SK-N-SH treated with all-trans-retinoic acid at 6 μM for 48 hours (cell line): ENCODE measurements at regions not wholly inside any gene's neighbourhood (a gene's known extent, or its start where the extent isn't known, plus 50 kb on each side); places are given as distances from the start of the nearest gene placed in this dataset.

Experiments used
- ATAC-seq: fragments of 200-7000 bp; cut with Tn5 transposase; 3 replicates; pipeline ENCODE4 v1.9.1; 2020; ENCODE audit warnings: mild to moderate bottlenecking, moderate library complexity
- ARNTL ChIP-seq: fragments of 450-650 bp; formaldehyde crosslinking; IDR thresholded peaks from 2 replicates; pipeline ENCODE4 v1.5.0; 2020; ENCODE audit warnings: low read depth, mild to moderate bottlenecking, moderate library complexity, borderline replicate concordance
- BACH2 ChIP-seq: fragments of 250-450 bp; sonication (Bioruptor Pico); IDR thresholded peaks from 2 replicates; pipeline ENCODE4 v1.9.0; 2021; ENCODE audit warnings: mild to moderate bottlenecking, borderline replicate concordance
- CSDC2 ChIP-seq: fragments of 250-450 bp; sonication (Bioruptor Pico); IDR thresholded peaks from 2 replicates; pipeline ENCODE4 v1.5.0; 2020; ENCODE audit warnings: mild to moderate bottlenecking, moderate library complexity
- ESRRG ChIP-seq: fragments of 250-450 bp; sonication (Bioruptor Pico); IDR thresholded peaks from 2 replicates; pipeline ENCODE4 v1.6.1; 2021; ENCODE audit warnings: mild to moderate bottlenecking
- GLIS3 ChIP-seq: fragments of 250-450 bp; sonication (Bioruptor Pico); IDR thresholded peaks from 2 replicates; pipeline ENCODE4 v1.5.0; 2020; ENCODE audit warnings: mild to moderate bottlenecking, moderate library complexity
- ISL1 ChIP-seq: fragments of 250-450 bp; sonication (Bioruptor Pico); IDR thresholded peaks from 2 replicates; pipeline ENCODE4 v2.1.2; 2022; ENCODE audit warnings: mild to moderate bottlenecking, moderate library complexity
- OSR1 ChIP-seq: fragments of 250-450 bp; sonication (Bioruptor Pico); IDR thresholded peaks from 2 replicates; pipeline ENCODE4 v1.8.0; 2022; ENCODE audit warnings: moderate library complexity, mild to moderate bottlenecking, inconsistent platforms
- PPARA ChIP-seq: fragments of 250-450 bp; sonication (Bioruptor Pico); IDR thresholded peaks from 2 replicates; pipeline ENCODE4 v1.5.0; 2020; ENCODE audit warnings: mild to moderate bottlenecking, borderline replicate concordance
- RARB ChIP-seq: fragments of 250-450 bp; sonication (Bioruptor Pico); IDR thresholded peaks from 2 replicates; pipeline ENCODE4 v1.8.0; 2021; ENCODE audit warnings: mild to moderate bottlenecking, moderate library complexity
- SNAI2 ChIP-seq: fragments of 250-450 bp; sonication (Bioruptor Pico); IDR thresholded peaks from 2 replicates; pipeline ENCODE4 v1.5.0; 2020; ENCODE audit warnings: mild to moderate bottlenecking, moderate library complexity
- TCF4 ChIP-seq: fragments of 250-450 bp; sonication (Bioruptor Pico); IDR thresholded peaks from 2 replicates; pipeline ENCODE4 v1.8.0; 2021; ENCODE audit warnings: mild to moderate bottlenecking, moderate library complexity, borderline replicate concordance
- TOX ChIP-seq: fragments of 250-450 bp; sonication (Bioruptor Pico); IDR thresholded peaks from 2 replicates; pipeline ENCODE4 v1.8.0; 2021; ENCODE audit warnings: mild to moderate bottlenecking, moderate library complexity, borderline replicate concordance
- ZC3H10 ChIP-seq: fragments of 250-450 bp; sonication (Bioruptor Pico); IDR thresholded peaks from 2 replicates; pipeline ENCODE4 v1.5.1; 2021; ENCODE audit warnings: mild to moderate bottlenecking, moderate library complexity
- ZFP3 ChIP-seq: fragments of 250-450 bp; sonication (Bioruptor Pico); IDR thresholded peaks from 2 replicates; pipeline ENCODE4 v1.5.0; 2020; ENCODE audit warnings: mild to moderate bottlenecking, moderate library complexity
- ZFP30 ChIP-seq: fragments of 450-650 bp; formaldehyde crosslinking; IDR thresholded peaks from 2 replicates; pipeline ENCODE4 v1.5.0; 2022; ENCODE audit warnings: mild to moderate bottlenecking, moderate library complexity
- ZNF565 ChIP-seq: fragments of 450-650 bp; formaldehyde crosslinking; conservative IDR thresholded peaks from 2 replicates; pipeline ENCODE4 v1.5.0; 2020; ENCODE audit warnings: low read depth, mild to moderate bottlenecking, moderate library complexity
- ZNF70 ChIP-seq: fragments of 450-650 bp; formaldehyde crosslinking; IDR thresholded peaks from 2 replicates; pipeline ENCODE4 v1.5.0; 2020; ENCODE audit warnings: mild to moderate bottlenecking, moderate library complexity
- ZNF8 ChIP-seq: fragments of 450-650 bp; formaldehyde crosslinking; IDR thresholded peaks from 2 replicates; pipeline ENCODE4 v1.5.0; 2020; ENCODE audit warnings: mild to moderate bottlenecking, moderate library complexity
- TF ChIP-seq, protein P1 (sequence below): fragments of 250-450 bp; sonication (Bioruptor Pico); IDR thresholded peaks from 2 replicates; pipeline ENCODE4 v1.8.0; 2020; ENCODE audit warnings: mild to moderate bottlenecking, moderate library complexity, borderline replicate concordance
- TF ChIP-seq, protein P2 (sequence below): fragments of 250-450 bp; sonication (Bioruptor Pico); IDR thresholded peaks from 2 replicates; pipeline ENCODE4 v1.5.0; 2020; ENCODE audit warnings: mild to moderate bottlenecking, moderate library complexity
- TF ChIP-seq, protein P3 (sequence below): fragments of 250-450 bp; sonication (Bioruptor Pico); IDR thresholded peaks from 2 replicates; pipeline ENCODE4 v1.8.0; 2021; ENCODE audit warnings: low read depth, mild to moderate bottlenecking, moderate library complexity, borderline replicate concordance
- TF ChIP-seq, protein P4 (sequence below): fragments of 250-450 bp; sonication (Bioruptor Pico); IDR thresholded peaks from 2 replicates; pipeline ENCODE4 v1.5.1; 2020; ENCODE audit warnings: low read depth, mild to moderate bottlenecking, moderate library complexity

DNA sequence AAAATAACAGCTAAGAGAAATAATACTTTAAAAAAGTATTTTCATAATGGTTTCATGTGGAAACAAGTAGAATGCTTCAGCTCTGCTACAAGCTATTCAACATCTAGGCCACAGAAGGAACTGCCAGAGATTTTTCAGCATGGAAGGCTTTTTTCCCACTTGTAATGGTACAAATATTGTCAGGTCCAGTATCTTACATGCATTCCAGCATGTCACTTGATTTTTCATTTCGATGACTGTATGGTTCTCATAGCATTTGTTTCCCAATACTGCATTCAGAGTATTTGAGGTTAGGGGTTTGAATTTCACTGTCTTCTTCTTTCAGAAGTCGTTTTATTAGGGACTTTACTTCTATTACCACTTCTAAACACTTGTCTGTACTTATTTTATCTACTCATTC is 1701.5 kb upstream of the FLRT2 start (continued):
- TF ChIP-seq, protein P1, sequence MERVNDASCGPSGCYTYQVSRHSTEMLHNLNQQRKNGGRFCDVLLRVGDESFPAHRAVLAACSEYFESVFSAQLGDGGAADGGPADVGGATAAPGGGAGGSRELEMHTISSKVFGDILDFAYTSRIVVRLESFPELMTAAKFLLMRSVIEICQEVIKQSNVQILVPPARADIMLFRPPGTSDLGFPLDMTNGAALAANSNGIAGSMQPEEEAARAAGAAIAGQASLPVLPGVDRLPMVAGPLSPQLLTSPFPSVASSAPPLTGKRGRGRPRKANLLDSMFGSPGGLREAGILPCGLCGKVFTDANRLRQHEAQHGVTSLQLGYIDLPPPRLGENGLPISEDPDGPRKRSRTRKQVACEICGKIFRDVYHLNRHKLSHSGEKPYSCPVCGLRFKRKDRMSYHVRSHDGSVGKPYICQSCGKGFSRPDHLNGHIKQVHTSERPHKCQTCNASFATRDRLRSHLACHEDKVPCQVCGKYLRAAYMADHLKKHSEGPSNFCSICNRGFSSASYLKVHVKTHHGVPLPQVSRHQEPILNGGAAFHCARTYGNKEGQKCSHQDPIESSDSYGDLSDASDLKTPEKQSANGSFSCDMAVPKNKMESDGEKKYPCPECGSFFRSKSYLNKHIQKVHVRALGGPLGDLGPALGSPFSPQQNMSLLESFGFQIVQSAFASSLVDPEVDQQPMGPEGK (CRISPR knock-in tag) = no peak
- TF ChIP-seq ZNF8 (CRISPR knock-in tag) (no peak), ZNF565 (no peak)

DNA sequence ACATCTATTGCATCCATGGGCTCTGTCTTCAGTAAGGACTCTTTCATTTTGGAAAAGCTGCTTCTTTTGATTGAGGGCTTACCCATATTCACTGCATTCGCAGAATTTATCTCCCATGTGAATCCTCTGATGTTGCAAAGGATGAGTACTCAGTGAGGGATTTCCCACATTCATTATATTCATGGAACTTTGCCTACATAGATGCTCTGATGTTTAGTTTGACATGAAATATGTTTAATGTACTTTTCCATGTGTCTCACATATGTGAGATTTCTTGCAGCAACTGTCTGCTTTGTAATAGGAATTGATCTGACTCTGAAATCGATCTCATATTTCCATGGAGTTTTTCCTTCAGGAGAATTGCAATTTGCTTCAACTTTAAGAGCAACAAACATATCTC is 1699.6 kb upstream of the FLRT2 start:
- ATAC-seq = no peak
- TF ChIP-seq GLIS3 (CRISPR knock-in tag) = no peak
- TF ChIP-seq ZNF70 = no peak
- no peak for TF ChIP-seq ZNF565
- no peak for TF ChIP-seq ZFP30 (CRISPR knock-in tag)
- TF ChIP-seq, protein P1 (CRISPR knock-in tag) = no peak
- TF ChIP-seq, protein P2, sequence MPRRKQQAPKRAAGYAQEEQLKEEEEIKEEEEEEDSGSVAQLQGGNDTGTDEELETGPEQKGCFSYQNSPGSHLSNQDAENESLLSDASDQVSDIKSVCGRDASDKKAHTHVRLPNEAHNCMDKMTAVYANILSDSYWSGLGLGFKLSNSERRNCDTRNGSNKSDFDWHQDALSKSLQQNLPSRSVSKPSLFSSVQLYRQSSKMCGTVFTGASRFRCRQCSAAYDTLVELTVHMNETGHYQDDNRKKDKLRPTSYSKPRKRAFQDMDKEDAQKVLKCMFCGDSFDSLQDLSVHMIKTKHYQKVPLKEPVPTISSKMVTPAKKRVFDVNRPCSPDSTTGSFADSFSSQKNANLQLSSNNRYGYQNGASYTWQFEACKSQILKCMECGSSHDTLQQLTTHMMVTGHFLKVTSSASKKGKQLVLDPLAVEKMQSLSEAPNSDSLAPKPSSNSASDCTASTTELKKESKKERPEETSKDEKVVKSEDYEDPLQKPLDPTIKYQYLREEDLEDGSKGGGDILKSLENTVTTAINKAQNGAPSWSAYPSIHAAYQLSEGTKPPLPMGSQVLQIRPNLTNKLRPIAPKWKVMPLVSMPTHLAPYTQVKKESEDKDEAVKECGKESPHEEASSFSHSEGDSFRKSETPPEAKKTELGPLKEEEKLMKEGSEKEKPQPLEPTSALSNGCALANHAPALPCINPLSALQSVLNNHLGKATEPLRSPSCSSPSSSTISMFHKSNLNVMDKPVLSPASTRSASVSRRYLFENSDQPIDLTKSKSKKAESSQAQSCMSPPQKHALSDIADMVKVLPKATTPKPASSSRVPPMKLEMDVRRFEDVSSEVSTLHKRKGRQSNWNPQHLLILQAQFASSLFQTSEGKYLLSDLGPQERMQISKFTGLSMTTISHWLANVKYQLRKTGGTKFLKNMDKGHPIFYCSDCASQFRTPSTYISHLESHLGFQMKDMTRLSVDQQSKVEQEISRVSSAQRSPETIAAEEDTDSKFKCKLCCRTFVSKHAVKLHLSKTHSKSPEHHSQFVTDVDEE (CRISPR knock-in tag) = no peak
- TF ChIP-seq ARNTL (CRISPR knock-in tag) = no peak
- no peak for TF ChIP-seq CSDC2

DNA sequence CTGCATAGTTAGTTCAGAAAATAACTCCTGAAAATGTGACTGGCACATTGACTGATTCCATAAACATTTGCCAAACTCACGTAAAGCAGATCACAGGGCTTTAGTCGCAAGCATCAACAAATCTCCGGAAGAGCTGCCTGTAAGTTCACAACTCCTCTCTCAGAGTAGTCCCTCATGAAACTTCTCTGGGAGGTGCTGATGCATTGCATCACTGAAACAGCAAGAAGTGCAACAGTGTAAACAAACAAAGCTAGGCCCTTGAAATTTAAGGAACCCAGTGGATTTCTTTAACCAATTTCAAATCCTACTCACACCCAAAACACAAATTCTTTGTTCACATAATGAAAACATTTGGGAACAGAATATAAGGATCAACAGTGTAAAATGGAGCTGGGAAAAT is 1691.7 kb upstream of the FLRT2 start:
- ATAC-seq = no peak
- TF ChIP-seq GLIS3 (CRISPR knock-in tag) = no peak
- TF ChIP-seq ZFP30 (CRISPR knock-in tag) = no peak
- no peak for TF ChIP-seq SNAI2
- TF ChIP-seq ZNF8 (CRISPR knock-in tag) = no peak
- no peak for TF ChIP-seq ISL1 (CRISPR knock-in tag)
- no peak for TF ChIP-seq CSDC2
- TF ChIP-seq ZNF70 = no peak
- no peak for TF ChIP-seq RARB (CRISPR knock-in tag)
- no peak for TF ChIP-seq PPARA (CRISPR knock-in tag)
- no peak for TF ChIP-seq OSR1 (CRISPR knock-in tag)
- no peak for TF ChIP-seq TCF4 (CRISPR knock-in tag)
- no peak for TF ChIP-seq TOX
- no peak for TF ChIP-seq BACH2 (CRISPR knock-in tag)
- TF ChIP-seq, protein P3, sequence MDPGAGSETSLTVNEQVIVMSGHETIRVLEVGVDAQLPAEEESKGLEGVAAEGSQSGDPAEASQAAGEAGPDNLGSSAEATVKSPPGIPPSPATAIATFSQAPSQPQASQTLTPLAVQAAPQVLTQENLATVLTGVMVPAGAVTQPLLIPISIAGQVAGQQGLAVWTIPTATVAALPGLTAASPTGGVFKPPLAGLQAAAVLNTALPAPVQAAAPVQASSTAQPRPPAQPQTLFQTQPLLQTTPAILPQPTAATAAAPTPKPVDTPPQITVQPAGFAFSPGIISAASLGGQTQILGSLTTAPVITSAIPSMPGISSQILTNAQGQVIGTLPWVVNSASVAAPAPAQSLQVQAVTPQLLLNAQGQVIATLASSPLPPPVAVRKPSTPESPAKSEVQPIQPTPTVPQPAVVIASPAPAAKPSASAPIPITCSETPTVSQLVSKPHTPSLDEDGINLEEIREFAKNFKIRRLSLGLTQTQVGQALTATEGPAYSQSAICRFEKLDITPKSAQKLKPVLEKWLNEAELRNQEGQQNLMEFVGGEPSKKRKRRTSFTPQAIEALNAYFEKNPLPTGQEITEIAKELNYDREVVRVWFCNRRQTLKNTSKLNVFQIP = no peak
- TF ChIP-seq ZC3H10 (CRISPR knock-in tag) = no peak
- TF ChIP-seq ARNTL (CRISPR knock-in tag) = no peak
- no peak for TF ChIP-seq ZNF565

DNA sequence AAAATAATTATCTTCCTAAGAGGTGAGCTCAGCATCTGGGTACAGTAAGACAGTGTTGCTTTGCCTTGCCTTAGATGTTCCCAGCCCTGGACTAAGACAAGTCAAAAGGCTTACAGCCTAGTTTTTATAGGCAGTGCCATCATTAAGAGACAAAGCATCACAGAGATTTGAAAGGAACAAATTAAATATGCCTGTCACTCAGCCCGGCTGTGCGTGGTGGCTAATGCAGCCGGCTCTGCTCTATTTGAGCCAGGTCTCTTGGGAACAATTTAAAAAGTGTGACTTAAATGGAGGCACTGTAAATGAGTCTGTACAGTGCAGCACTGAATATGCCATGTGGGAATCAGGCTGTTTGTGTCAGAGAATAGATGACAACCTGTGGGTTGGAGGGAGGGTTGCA is 1687.4 kb upstream of the FLRT2 start:
- no peak for ATAC-seq
- no peak for TF ChIP-seq ZNF8 (CRISPR knock-in tag)
- no peak for TF ChIP-seq CSDC2
- no peak for TF ChIP-seq ZFP3
- no peak for TF ChIP-seq ISL1 (CRISPR knock-in tag)
- no peak for TF ChIP-seq ARNTL (CRISPR knock-in tag)
- TF ChIP-seq ZFP30 (CRISPR knock-in tag) = no peak
- TF ChIP-seq ESRRG (CRISPR knock-in tag) = no peak
- TF ChIP-seq, protein P4, sequence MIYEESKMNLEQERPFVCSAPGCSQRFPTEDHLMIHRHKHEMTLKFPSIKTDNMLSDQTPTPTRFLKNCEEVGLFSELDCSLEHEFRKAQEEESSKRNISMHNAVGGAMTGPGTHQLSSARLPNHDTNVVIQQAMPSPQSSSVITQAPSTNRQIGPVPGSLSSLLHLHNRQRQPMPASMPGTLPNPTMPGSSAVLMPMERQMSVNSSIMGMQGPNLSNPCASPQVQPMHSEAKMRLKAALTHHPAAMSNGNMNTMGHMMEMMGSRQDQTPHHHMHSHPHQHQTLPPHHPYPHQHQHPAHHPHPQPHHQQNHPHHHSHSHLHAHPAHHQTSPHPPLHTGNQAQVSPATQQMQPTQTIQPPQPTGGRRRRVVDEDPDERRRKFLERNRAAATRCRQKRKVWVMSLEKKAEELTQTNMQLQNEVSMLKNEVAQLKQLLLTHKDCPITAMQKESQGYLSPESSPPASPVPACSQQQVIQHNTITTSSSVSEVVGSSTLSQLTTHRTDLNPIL (CRISPR knock-in tag) = no peak
- TF ChIP-seq BACH2 (CRISPR knock-in tag) = no peak
- no peak for TF ChIP-seq RARB (CRISPR knock-in tag)
- TF ChIP-seq, protein P1 (CRISPR knock-in tag) = no peak
- TF ChIP-seq GLIS3 (CRISPR knock-in tag) = no peak
- no peak for TF ChIP-seq TCF4 (CRISPR knock-in tag)
- TF ChIP-seq ZC3H10 (CRISPR knock-in tag) = no peak
- no peak for TF ChIP-seq TOX
